Naive B cell (primary cell): ENCODE measurements at regions not wholly inside any gene's neighbourhood (a gene's known extent, or its start where the extent isn't known, plus 50 kb on each side); places are given as distances from the start of the nearest gene placed in this dataset.
A peak's percentile ranks its signal among the peaks of the same experiment; 100 is the strongest.

Experiments used
- ATAC-seq, 2 donors: fragments of 150-1000 bp; cut with Tn5 transposase; 2 replicates each; pipeline ENCODE4 v1.10.0; 2021; ENCODE audit warnings: low read depth in 2 of 2, mild to moderate bottlenecking in 2 of 2, moderate library complexity in 2 of 2
- DNase-seq: peaks from one replicate; pipeline ENCODE4 v3.0.0; 2022
- H3K27ac Mint-ChIP-seq, 6 donors: one replicate each; pipeline ENCODE4 v1.8.0; 2020 to 2022; ENCODE audit warnings: mild to moderate bottlenecking in 6 of 6, mixed read lengths in 6 of 6, moderate library complexity in 5 of 6, inconsistent platforms in 2 of 6
- H3K27me3 Mint-ChIP-seq, 3 donors: one replicate each; pipeline ENCODE4 v1.8.0; 2021 to 2022; ENCODE audit warnings: mixed read lengths in 3 of 3, mild to moderate bottlenecking in 1 of 3
- H3K36me3 Mint-ChIP-seq, 2 donors: one replicate each; pipeline ENCODE4 v1.8.0; 2020 to 2022; ENCODE audit warnings: mixed read lengths in 2 of 2, inconsistent platforms in 1 of 2, mild to moderate bottlenecking in 1 of 2
- H3K4me1 Mint-ChIP-seq, 3 donors: one replicate each; pipeline ENCODE4 v1.8.0; 2020 to 2022; ENCODE audit warnings: mixed read lengths in 3 of 3, inconsistent platforms in 1 of 3, mild to moderate bottlenecking in 1 of 3, moderate library complexity in 1 of 3
- H3K4me3 Mint-ChIP-seq, 8 donors: one replicate each; pipeline ENCODE4 v1.8.0; 2020 to 2022; ENCODE audit warnings: mild to moderate bottlenecking in 8 of 8, mixed read lengths in 8 of 8, moderate library complexity in 8 of 8, inconsistent platforms in 2 of 8
- H3K9me3 Mint-ChIP-seq, 7 donors: one replicate each; pipeline ENCODE4 v1.8.0; 2020 to 2022; ENCODE audit warnings: mixed read lengths in 7 of 7, mild to moderate bottlenecking in 5 of 7, inconsistent platforms in 2 of 7, moderate library complexity in 1 of 7

DNA sequence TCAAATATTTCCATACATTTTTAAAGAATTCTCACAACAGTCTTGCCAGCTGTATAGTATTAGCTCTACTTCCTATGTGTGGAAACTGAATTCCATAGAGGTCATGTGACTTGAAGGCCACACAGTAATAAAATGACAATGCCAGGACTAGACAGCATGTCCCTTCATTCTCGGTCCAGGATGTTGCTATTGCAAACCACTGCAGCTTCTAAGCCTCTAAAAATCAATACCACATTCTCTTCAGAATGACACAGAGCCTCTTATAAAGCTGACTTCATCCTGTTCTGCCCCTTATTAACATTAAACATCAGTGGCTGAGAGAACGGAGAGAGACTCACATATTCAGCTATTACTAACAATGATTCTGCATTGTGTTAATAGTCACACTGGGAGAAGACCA is 240.3 kb upstream of the PEX5L start:
- Mint-ChIP-seq H3K27me3 (no peaks in the 10 kb centered on the region), H3K36me3 (no peaks in the 10 kb centered on the region), H3K4me1 (peaks cover 12 to 17% (median 14%) of the 10 kb centered on the region in 3 donors), H3K27ac (no peak overlapping the region), H3K9me3 (peaks cover 0 to 15% (median 2%) of the 10 kb centered on the region in 7 donors), H3K4me3 (no peak overlapping the region)
- no peak for DNase-seq
- ATAC-seq, result no peak

DNA sequence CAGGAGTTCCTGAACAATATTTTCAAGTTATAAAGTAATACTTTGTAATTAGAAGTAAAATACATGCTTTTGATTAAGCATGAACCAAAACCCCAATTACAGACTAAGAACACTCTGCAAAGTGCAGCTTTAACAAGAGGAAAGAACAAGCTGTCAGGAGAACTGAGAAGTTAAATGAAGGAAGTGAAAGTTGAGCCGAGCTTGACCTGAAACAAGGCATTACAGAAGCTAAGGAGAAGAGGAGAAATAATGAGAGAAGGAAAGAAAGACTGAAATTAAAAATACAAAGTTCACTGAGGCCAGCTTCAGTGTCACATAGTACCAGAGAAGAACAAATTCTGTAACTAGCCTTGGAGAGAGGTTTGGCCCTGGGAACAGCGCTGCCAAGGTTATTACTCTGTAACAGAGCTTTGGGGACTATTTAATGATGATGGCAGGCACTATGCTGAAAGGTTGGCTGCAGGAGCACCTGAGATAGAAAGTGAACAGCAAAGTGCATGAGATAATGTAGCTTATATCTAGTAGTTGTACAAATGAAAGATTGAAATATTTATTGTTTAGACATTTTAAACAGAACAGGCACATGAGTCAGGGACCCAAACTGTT is 241.9 kb upstream of the PEX5L start:
- ATAC-seq, result peak in 1 of 2 donors; percentile 57
- Mint-ChIP-seq H3K9me3 (peaks cover 0 to 6% (median 0%) of the 10 kb centered on the region in 7 donors), H3K4me3 (no peak overlapping the region), H3K36me3 (no peaks in the 10 kb centered on the region), H3K27me3 (no peaks in the 10 kb centered on the region), H3K27ac (peak overlapping the region in 1 of 6 donors; percentile 21), H3K4me1 (peaks cover 12 to 17% (median 14%) of the 10 kb centered on the region in 3 donors)
- no peak for DNase-seq

DNA sequence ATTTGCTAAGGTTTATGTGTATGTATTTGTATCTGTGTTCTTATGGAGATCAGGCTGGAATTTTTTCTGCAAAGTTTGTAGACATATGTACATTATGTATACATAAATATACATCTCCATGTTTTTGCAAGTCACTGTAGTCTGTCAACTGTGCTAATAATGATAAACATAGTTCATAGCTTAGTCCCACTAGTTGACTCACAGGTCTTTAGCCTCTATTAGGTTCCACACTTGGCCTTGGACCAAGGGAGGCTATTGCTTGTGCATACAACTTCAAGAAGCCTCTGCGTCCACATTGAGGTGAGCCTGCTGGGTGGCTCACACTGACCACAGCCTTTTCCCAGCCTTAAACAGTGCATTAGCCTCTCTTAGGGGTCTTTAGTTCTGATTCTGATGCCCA is 243.8 kb upstream of the PEX5L start:
- H3K27ac Mint-ChIP-seq, result no peak overlapping the region
- ATAC-seq (no peak), DNase-seq (no peak)
- no peaks in the 10 kb centered on the region for H3K36me3 Mint-ChIP-seq
- H3K27me3 Mint-ChIP-seq, result no peaks in the 10 kb centered on the region
- H3K4me1 Mint-ChIP-seq, result peaks cover 12 to 17% (median 14%) of the 10 kb centered on the region in 3 donors
- peaks cover 0 to under 1% (median 0%) of the 10 kb centered on the region in 7 donors for H3K9me3 Mint-ChIP-seq
- H3K4me3 Mint-ChIP-seq, result no peak overlapping the region

DNA sequence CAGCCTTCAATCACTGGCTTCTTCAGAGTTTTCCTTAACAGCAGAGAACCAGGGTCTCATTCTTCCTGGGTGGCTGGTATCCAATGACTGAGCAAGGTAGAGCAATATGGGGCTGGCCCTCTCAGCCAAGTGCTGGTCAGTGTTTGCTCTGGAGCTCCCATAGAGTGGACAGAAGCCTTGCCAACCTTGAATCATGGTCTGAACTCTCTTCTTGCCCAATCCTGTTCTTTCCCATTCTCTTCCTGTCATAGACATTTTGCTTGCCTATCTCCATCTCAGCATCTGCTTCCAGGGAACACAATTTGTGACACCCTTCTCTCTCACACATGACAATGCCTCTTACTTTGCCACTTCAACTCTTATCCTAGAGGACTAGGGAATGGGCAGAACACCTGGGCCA is 245.6 kb upstream of the PEX5L start:
- peaks cover 0 to 4% (median 0%) of the 10 kb centered on the region in 3 donors for H3K27me3 Mint-ChIP-seq
- no peak for ATAC-seq
- no peak overlapping the region for H3K27ac Mint-ChIP-seq
- H3K4me3 Mint-ChIP-seq, result no peak overlapping the region
- peaks cover 12 to 17% (median 14%) of the 10 kb centered on the region in 3 donors for H3K4me1 Mint-ChIP-seq
- DNase-seq, result no peak
- no peaks in the 10 kb centered on the region for H3K36me3 Mint-ChIP-seq
- H3K9me3 Mint-ChIP-seq, result peaks cover 0 to 4% (median 0%) of the 10 kb centered on the region in 7 donors

DNA sequence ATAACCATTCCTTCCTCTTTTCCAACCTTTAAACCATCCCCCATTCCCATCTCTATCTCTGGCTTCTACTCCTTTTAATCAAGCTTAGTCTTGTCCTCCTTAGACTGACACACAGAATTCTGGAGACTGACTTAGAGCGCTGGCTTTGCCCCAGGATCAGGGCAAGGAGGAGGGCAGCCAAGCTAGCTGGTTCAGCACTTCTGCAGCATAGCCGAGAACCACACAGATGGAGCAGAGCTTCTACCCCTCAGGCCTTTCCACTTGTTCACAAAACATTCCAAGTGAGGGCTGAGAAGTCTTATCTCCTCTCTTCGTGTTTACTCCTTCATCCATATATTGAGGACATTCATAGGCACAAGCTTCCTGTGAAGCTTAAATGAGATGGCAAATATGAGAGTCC is 246.5 kb upstream of the PEX5L start:
- Mint-ChIP-seq H3K4me3 (no peak overlapping the region), H3K36me3 (no peaks in the 10 kb centered on the region), H3K4me1 (peaks cover 6 to 8% (median 7%) of the 10 kb centered on the region in 3 donors), H3K27ac (no peak overlapping the region), H3K9me3 (peaks cover 0 to 4% (median 0%) of the 10 kb centered on the region in 7 donors), H3K27me3 (peaks cover 0 to 4% (median 0%) of the 10 kb centered on the region in 3 donors)
- no peak for DNase-seq
- no peak for ATAC-seq

DNA sequence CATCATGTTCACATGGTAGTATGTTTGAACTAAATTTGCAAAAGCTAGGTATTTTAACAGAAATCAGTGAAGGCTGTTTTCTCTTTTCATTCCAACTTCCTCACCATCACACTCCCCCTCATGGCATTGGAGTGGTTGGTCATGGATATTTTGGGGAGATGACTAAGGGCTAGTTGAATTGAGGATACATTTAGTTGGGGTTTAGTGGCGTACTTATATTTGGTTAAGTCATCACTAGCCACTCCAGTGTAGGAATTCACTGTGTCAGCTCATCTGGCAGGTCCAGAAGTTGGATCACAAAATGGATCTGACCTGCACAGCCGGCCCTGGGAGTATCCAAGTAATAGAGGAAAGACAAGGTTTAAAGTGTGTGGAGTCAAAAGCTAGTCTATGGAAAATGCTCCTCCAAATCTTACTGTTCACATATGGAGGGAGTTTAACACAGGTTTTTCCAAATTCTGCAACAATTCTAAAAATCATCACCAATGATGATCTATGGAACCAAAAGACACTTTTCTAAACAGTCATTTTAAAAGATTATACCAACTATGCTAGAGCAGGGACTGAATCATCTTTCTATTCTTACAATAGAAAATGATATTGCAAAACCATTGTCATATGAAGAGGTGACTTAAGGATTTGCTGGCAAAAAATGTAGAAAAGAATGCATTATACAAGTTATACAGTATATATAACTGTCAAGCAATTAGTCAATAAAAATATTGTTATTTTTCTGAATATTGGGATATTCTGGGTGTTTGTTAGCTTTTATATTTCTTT is 247.8 kb upstream of the PEX5L start:
- DNase-seq (no peak), ATAC-seq (no peak)
- no peaks in the 10 kb centered on the region for H3K4me1 Mint-ChIP-seq
- H3K36me3 Mint-ChIP-seq, result no peaks in the 10 kb centered on the region
- H3K9me3 Mint-ChIP-seq, result peaks cover 0 to 4% (median 0%) of the 10 kb centered on the region in 7 donors
- no peak overlapping the region for H3K4me3 Mint-ChIP-seq
- H3K27me3 Mint-ChIP-seq, result peaks cover 0 to 4% (median 0%) of the 10 kb centered on the region in 3 donors
- H3K27ac Mint-ChIP-seq, result no peak overlapping the region

DNA sequence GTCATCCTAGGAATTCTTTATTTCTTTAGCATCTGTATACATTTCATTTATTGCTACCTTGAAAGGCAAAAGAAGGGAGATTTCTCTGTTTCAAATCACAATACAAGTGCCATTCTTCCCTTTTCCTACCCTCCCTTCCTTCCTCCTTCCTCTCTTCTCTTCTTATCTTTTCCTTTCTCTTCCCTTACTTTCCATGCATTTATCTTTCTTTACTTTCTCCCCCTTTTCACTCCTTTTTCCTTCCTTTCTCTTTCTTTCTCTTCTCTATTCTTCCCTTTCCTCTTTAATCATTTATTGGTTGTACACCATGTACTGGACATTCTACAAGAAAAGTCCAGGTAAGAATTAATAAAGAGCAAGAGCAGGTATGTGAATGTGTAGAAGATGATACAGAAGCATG is 251.0 kb upstream of the PEX5L start:
- peaks cover 0 to 4% (median 4%) of the 10 kb centered on the region in 3 donors for H3K27me3 Mint-ChIP-seq
- ATAC-seq (no peak), DNase-seq (no peak)
- no peaks in the 10 kb centered on the region for H3K36me3 Mint-ChIP-seq
- no peak overlapping the region for H3K27ac Mint-ChIP-seq
- no peaks in the 10 kb centered on the region for H3K4me1 Mint-ChIP-seq
- H3K9me3 Mint-ChIP-seq, result peaks cover 0 to 4% (median 0%) of the 10 kb centered on the region in 7 donors
- no peak overlapping the region for H3K4me3 Mint-ChIP-seq

DNA sequence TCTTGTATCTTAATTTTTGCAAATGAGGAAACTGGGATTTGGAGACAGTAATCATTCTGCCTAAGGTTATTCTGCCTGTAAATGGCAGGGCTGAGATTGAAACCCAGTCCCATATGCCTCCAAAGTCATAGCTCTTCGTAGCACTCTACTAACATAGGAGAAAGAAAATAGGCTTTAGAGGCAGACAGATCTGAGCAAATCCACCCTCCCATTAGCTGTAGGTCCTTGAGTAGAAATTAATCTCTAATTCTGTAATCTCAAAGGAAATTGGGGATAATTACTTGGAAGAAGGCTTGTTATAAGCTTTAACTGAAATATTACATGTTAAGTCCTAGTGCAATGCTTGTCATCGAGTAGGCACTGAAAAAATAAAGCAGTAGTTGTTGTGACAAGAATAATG is 252.1 kb upstream of the PEX5L start:
- Mint-ChIP-seq H3K4me3 (no peak overlapping the region), H3K36me3 (no peaks in the 10 kb centered on the region), H3K27ac (no peak overlapping the region), H3K27me3 (peaks cover 0 to 4% (median 4%) of the 10 kb centered on the region in 3 donors), H3K9me3 (peaks cover 0 to 4% (median 0%) of the 10 kb centered on the region in 7 donors), H3K4me1 (no peaks in the 10 kb centered on the region)
- DNase-seq (no peak), ATAC-seq (no peak)

DNA sequence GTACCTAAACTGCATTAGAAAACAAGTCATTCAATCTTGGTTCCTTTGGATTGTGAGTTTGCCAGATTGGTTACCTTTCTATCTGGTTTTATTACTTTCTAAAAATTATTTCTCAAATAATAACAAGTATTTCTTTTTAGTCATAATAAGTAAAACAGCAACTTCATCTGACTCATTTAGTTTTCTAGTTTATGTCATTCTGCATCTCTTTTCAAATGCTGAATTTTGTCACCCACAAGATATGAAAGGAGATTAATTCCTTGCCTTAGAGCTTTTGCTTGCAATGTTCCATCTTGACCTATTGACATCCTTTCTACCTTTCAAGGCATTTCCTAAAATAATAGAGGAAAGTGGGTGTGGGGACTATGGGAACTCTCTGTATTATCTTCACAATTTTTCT is 253.6 kb upstream of the PEX5L start:
- Mint-ChIP-seq H3K27ac (no peak overlapping the region), H3K9me3 (peaks cover 0 to 4% (median 0%) of the 10 kb centered on the region in 7 donors), H3K36me3 (no peaks in the 10 kb centered on the region), H3K4me1 (no peaks in the 10 kb centered on the region), H3K4me3 (no peak overlapping the region), H3K27me3 (peaks cover 0 to 4% (median 4%) of the 10 kb centered on the region in 3 donors)
- ATAC-seq (no peak), DNase-seq (no peak)

DNA sequence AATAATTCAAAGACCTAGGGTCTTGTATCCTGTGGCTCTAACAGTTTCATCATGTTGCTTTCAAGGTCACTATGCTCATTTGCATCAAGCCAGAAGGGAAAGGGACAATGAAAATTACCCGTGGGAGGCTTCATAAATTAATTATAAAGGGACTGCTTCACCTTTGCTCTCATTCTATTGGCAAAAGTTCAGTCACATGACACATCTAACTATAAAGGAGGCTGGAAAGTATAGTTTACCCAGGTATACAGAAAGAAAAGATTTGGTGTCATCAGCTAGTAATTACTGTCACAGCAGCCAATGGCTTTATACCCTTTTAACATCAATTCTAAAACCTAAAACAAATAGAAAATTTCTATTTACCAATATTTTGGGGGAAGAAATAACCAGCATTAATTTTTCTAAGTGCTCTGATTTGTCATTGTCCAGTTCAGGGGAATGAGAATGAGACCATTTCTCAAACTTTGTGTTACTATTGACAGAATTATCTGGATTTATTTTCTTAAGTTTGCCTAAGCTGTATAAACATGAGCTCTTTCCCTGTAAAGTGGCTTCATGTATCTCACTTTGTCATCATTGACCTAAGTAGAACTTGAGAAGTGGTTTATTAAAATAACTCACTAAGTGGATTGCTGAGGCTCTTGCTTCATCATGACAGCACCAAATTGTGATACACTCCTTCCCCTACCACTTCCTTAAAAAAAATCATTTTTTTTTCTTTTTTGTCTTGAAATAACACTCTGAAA is 257.7 kb upstream of the PEX5L start:
- Mint-ChIP-seq H3K36me3 (no peaks in the 10 kb centered on the region), H3K9me3 (peaks cover 0 to 8% (median 1%) of the 10 kb centered on the region in 7 donors), H3K27me3 (peaks cover 0 to 4% (median 0%) of the 10 kb centered on the region in 3 donors), H3K4me1 (no peaks in the 10 kb centered on the region), H3K4me3 (no peak overlapping the region), H3K27ac (no peak overlapping the region)
- DNase-seq (no peak), ATAC-seq (no peak)

DNA sequence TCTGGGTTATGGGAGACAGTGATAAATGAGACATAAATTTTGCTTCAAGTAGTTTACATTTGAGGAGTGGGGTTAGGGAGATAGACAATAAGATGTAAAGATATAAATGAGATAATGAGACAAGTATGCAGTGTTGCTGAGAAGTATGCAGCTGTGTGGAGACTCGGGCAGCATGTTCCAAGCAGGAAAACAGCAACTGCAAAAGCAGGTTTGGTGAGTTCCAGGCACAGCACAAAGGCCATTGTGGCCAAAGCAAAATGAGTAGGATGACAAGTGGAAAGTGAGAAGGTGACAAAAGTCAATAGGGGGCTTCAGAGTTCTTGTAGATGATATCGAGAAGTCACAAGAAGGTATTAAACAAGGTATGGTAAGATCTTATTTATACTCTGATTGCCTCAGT is 259.1 kb upstream of the PEX5L start:
- Mint-ChIP-seq H3K4me3 (no peak overlapping the region), H3K27ac (no peak overlapping the region), H3K9me3 (peaks cover 0 to 8% (median 1%) of the 10 kb centered on the region in 7 donors), H3K36me3 (no peaks in the 10 kb centered on the region), H3K27me3 (peaks cover 0 to 1% (median 0%) of the 10 kb centered on the region in 3 donors), H3K4me1 (no peaks in the 10 kb centered on the region)
- ATAC-seq, result no peak
- DNase-seq, result no peak

DNA sequence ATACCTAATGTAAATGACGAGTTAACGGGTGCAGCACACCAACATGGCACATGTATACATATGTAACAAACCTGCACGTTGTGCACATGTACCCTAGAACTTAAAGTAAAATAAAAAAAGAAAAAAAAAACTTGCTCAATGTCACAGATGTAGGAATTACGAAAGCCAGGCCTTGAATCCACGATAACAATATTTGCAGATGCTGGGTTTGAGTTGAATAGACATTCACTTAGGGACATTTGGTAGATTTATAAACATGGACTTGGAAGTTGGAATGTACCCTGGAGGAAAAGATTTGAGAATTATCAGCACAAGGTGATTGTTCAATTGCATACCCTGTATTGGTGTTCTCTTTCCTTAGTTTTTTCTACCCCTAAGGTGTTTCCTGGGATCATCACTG is 260.2 kb upstream of the PEX5L start:
- DNase-seq (no peak), ATAC-seq (no peak)
- H3K27me3 Mint-ChIP-seq, result no peaks in the 10 kb centered on the region
- H3K36me3 Mint-ChIP-seq, result no peaks in the 10 kb centered on the region
- no peaks in the 10 kb centered on the region for H3K4me1 Mint-ChIP-seq
- no peak overlapping the region for H3K4me3 Mint-ChIP-seq
- H3K27ac Mint-ChIP-seq, result no peak overlapping the region
- peaks cover 0 to 7% (median under 1%) of the 10 kb centered on the region in 7 donors for H3K9me3 Mint-ChIP-seq

DNA sequence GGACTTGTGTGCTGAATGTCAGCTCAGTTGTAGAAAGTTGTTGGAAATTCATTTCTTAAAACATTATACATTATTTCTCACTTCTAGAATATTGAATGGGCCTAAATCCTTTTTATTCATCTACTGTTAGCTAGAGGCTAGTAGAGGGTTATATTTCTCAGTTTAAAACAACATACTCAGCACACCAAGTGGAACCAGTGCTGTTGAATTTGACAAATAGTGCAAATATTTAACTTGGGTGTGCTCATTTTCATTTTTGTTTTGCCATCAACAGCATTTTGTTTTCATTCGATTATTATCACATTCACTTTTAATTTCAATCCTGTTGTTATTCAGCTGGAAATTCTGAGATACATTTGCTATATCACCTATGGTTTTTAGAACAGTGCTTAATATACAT is 269.4 kb upstream of the PEX5L start:
- H3K9me3 Mint-ChIP-seq, result peaks cover 0 to 8% (median 0%) of the 10 kb centered on the region in 7 donors
- H3K4me3 Mint-ChIP-seq, result no peak overlapping the region
- H3K4me1 Mint-ChIP-seq, result no peaks in the 10 kb centered on the region
- no peak overlapping the region for H3K27ac Mint-ChIP-seq
- DNase-seq (no peak), ATAC-seq (no peak)
- peaks cover 0 to 4% (median 0%) of the 10 kb centered on the region in 3 donors for H3K27me3 Mint-ChIP-seq
- H3K36me3 Mint-ChIP-seq, result no peaks in the 10 kb centered on the region
